SIG-M5 (cell line): ENCODE measurements at regions not wholly inside any gene's neighbourhood (a gene's known extent, or its start where the extent isn't known, plus 50 kb on each side); places are given as distances from the start of the nearest gene placed in this dataset.

Experiments used
- DNase-seq: peaks from one replicate; lab custom pipeline; 2025; lab: John Stamatoyannopoulos, UW

DNA sequence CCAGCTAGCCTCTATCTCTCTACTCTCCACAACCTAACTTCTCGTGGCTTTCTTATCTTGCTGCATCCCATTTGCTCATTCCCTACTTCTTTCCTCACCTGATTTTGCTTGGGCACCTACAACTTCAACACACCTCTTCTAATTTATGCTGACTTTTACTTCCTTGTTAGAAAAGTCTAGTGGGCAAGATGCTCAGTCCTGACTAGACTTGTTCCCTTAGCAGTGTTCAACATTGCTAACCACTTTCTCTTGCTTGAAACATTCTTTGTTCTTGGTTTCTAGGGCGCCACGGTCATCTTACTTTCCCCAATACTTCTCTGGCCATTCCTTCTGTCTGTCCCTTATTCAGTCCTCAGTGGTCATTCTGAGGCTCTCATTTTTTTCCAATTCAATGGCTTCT, 454.7 kb upstream of the CWC22 start:
- DNase-seq = no peak

DNA sequence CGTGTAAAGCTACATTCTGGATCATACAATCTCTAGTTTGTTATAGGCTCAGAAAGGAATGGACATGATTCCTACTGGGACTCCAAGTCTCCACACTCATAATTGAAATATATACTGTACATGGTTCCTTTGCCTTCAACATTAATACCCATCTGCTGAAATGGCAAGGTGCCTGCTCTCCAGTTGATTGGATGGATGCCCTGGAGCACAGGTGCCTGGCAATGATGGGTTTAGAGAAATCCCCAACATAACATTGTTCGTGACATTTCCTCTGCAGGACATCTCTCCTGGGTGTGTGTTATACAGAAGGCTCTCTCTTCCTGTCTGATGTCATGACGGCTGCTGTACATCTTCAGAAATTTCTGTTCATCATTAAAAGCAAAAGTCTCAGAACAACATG, 449.7 kb upstream of the CWC22 start:
- DNase-seq = no peak

DNA sequence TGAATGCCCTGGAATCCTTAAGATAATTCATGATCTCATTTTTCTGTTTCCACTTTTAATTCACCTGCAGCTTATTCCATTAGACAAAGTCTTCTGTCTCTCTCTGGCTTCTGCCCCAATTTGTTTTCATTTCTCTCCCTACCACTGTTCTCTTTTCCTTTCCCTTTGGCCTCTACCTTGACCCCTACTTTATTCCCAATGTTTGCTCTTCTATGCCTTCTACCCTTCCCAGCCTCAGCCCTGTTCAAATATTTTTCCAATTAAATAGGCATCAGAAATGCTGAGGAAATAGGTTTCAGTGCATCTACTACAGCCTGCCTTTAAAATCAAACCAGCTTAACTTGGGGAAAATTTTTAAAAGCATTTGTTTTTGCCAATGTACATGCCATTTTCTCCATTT, 443.7 kb upstream of the CWC22 start:
- DNase-seq = no peak

DNA sequence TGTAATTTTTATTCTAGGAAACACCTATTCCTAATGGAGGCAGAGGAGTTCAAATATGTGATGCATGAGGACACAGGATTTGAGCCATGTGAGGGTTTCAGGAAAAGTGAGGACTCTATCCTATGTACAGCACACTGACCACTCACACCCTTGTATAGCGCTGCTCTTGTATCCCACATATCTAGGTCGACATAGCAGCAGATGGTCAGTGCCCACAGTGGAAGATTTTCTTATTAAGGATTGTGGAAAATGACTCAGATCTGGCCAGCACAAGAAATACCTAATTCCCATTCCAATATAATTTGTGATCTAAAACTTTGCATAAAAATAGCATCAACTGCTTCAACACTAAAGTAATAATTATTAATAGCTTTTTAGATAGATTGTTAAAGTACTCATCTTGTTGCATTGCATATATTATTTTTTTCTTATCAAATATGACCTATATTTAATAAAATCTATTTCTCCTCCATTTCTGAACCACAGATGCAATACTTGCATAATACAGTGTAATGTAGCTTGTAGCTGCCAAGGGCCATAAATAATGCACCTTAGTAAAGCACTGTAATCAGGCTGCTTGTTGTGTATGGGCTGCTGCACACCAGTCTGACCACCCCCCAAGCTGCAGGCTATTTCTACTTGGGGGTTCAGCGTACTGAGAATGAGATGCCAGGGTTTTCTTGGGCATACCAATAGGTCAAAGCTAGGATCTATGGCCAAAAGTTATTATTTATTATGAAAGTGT, 442.2 kb upstream of the CWC22 start:
- DNase-seq = no peak

DNA sequence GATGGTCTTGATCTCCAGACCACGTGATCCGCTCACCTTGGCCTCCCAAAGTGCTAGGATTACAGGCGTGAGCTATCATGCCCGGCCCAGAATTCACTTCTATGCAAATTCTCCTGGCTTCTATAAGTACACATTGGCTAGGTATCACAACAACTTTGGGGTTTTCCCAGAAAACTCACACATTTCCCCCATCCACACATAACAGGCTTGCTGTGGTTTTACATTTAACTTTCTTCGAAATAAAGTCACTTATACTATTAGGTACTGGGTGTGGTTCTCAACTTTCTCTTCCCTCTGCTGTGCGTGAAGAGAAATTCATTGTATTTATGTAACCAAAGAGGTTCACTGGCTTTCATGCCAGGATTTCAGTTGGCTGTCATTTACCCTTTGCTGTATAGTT, 439.4 kb upstream of the CWC22 start:
- no peak for DNase-seq

DNA sequence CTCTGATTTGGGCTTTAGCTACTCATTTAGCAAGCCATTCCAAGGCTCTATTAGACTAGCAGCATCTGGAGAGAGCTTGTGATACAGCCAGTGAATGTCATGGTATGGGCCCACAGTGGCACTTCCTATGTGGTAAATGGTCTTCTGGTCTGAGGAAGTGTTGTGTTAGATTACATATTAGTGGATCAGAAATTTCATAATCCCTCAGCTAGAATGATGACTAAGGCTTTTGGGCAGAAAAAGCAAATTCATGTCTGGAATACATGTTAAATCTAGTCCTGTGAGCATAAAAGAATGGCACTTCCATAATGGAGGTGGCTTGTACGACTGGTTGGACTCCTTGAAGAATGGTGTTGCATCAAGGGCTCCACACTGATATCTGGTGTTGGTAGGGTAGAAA, 436.8 kb upstream of the CWC22 start:
- DNase-seq = peak; percentile 9

DNA sequence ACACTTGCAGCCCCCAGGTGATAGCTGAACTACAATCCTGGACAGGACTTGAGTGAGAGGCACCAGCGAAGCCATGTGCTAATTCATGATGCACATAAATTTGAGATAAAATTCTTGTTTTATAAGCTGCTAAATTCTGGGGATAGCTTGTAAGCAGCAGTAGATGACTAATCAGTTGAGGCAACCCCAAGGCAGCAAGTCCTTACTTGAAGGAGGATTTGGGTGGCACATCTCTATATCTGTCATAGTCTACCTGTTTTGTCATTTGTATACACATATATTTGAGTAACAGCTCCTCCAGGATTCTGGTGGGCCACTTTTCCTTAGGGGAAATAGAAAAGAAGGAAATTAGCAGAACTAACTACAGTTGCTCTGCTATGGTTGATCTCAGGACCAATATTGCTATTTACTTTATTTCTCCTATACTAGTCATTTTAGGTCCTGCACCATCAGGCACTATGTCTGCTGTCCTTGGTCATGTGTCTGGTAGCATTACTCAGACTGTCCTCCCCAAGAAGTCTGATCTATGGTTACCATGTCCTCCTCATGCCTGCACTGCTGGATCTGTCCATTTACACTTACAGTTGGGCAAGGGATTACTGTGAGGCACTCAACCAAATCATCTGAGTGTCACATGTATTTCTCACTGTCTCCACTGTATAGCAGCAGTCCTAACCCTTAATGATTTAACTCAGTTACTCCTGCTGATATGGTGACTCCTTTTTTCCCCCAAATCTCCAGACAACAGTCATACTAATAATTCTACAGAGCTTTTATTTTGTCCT, 436.0 kb upstream of the CWC22 start:
- no peak for DNase-seq

DNA sequence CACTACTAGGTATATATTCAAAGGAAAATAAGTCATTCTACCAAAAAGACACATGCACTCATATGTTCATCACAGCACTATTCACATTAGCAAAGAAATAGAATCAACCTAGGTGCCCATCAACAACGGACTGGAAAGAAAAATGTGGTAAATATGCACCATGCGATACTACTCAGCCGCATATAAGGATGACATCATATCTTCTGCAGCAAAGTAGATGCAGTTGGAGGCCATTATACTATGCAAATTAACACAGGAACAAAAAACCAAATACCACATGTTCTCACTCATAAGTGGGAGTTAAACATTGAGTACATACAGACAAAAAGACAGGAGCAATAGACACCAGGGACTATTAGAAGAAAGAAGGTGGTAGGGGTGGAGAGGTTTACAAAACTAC, 412.1 kb upstream of the CWC22 start:
- DNase-seq = no peak

DNA sequence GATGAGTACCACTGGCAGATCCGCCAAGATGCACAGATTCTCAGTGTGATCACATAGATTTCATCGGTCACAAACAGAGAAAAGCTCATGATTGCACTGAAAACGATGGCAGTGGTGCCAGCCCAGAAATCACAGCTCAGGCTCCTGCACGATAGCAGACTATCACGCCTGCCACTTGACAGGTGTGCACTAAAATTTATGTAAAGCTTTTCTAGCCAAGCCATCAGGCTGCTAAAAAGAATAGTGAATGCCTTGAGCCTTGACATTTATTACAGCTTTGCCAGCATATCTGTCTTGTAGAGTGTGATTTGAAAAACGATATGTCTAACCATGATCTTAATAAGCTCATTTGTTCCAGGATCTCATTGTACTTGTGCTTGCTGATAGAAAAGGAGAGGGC, 409.5 kb upstream of the CWC22 start:
- no peak for DNase-seq

DNA sequence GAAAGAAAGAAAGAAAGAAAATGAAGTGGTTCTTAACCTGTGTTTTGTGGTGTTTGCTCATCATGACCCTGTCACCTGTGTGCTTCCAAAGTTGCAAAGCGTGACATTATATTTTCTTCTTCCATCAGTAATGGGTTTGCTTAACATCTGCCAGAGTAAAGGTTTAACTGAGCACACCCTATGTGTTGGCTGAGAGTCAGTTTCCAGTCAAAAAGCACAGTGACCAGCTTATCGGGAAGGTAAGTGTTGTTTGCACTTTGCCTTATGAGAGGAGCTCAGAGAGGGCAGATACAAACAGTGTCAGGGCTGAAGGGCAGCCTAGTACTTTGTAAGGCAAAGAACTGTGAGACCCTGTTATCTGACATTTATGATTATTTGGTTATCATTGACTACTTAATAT, 406.2 kb upstream of the CWC22 start:
- no peak for DNase-seq

DNA sequence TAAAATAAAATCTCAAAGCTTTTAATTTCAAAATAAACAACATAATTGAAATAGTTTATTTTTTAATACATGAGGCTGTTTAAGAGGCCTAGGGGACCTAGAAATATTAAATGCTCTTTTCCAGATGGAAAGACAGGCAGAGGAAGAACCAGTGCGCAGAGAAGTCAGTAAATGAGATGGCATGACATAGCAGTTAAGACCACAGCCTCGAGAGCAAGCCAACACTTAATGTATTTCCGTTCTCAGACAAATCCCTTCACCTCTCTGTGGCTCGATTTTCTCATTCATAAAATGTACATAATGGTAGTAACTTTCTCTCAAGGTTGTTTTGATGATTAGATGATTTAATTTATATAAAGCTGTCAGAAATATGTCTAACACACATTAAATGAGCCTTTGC, 405.1 kb upstream of the CWC22 start:
- DNase-seq = no peak

DNA sequence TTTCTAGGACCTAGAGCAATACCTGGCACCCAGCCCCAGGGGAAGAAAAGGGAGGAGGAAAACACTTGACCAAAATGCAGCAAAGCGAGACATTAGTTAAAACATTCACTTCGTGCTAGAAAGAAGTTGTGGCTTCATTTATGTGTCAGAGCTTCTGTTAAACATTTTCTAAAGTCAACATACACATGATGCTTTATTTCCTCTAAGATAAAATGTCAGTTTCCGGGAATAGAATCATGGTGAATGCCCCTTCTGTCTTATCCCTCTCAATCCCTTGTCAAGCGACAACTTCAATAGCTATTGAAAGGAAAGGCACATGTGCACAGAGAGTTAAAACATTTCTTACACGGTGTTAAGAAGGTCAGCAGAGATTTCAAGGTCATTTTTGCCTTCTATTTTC, 404.6 kb upstream of the CWC22 start:
- no peak for DNase-seq

DNA sequence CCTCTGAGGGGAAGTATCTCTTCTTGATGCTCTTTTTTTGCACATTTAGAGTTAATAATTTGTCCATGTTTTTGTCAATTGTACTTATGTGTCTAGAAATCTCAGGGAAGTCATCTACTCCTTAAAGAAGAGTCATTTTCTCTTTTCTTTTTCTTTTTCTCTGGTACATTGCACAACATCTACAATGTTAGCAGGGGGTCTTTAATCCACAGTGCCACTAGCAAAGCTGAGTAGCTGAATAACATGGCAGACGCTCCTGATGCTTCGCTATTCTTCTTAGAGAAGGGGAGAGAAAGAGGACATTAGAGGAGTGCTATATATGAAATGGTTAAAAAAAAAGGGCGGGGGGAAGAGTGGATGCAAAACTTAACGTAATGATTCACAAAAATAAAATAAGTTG, 399.6 kb upstream of the CWC22 start:
- no peak for DNase-seq

DNA sequence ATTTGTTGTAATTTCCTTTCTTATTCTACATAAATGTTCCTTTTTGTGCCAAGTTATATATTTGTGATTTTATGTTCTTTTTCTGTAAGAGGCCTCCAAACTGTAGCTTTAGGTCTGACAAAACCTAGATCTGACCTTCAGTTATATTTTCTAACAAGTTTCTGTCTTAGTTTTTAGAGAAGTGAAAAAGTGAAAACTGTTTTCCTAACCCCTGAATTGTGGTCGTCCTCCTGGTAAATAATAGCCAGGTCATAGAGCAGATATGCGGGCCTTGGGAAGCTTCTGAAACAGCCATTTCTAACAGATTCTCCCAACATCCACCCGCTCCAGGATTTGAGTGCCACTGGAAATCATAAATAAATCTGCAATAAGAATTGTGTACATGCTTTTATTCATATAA, 398.4 kb upstream of the CWC22 start:
- no peak for DNase-seq

DNA sequence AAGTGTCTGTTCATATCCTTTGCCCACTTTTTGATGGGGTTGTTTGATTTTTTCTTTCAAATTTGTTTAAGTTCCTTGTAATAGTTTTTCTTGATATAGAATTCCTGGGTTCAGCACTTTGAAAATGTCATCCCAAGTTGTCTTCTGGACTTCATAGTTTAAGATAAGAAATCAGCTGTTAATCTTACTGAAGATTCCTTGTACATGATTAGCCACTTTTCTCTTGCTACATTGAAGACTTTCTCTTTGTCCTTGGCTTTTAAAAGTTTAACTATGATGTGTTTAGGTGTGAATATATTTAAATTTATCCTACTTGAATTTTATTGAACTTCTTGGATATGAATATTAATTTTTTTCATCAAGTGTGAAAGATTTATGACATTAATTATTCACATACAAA, 387.2 kb upstream of the CWC22 start:
- DNase-seq = no peak

DNA sequence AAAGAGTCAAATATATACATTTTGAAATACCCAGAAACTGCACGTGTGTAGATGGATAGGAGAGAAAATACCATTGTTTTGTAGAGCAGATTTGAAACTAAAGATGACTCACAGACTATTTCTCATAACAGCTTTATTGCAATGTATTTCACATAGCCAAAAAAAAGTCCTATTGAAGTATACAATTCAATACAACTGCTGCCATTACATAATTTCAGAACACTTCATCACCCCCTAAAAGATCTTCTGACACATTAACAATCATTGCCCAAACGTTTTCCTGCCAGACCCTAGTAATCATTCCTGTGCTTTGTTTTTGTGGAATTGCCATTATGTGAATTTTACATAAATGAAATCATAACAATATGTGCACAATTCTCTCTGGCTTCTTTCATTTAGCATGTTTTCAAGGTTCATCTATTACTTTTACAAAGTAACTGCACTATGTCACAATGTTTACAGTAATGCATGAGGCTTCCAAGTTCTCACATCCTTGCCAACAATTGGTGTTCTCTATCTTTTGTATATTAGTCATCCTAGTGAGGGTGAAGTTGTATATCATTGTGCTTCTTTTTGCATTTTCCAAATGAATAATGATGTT, 378.6 kb upstream of the CWC22 start:
- DNase-seq = no peak

DNA sequence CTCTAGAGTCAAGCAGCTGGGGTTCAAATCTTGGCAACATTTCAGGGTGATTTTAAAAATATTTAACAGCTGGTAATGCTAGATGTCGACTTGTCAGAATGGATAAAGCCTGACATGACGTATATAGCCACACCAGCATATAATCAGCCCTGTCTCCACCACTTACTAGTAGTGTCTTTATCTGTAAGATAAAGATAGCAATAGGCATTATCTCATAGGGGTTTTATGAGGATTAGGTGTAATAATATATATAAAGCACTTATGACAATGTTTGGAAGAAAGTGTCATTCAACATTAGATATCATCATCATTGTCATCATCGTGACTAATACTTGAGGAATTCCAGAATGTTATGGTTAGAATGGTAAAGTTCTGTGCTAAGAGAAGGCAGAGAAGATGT, 369.0 kb upstream of the CWC22 start:
- no peak for DNase-seq

DNA sequence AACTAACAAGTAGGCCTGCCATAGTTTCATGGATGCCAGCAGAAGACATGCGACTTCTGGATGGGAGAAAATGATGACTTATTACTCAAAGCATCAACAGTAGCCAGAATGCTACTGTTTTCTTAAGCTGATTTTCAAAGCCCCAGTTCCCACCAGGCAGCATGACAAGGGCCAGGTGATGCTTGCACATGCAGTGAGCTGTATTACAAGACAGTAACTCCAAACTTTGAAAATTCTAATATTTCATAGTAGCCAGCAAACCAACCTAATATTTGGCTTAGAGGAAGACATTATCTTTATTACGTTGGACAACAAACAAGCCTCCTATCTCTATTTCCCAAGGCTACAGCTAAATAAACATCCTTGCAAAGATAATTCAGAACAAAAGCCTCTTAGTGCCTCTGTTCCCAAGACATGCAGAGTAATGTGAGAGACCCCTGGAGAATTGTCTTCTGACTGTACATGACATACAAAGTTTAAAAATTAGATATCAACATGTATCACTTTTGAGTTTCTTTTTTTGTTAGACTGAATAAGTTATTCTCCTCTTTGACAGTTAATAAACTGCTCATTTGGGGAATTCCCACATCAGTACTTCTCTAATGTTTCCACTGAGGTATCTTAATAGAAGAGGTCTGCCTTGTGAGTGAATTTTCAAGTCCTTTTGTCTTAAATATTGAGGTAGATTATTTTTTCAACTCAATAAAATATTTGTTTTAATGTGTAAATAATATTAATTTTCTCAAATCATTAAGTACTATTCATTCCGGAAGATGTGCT, 367.6 kb upstream of the CWC22 start:
- no peak for DNase-seq

DNA sequence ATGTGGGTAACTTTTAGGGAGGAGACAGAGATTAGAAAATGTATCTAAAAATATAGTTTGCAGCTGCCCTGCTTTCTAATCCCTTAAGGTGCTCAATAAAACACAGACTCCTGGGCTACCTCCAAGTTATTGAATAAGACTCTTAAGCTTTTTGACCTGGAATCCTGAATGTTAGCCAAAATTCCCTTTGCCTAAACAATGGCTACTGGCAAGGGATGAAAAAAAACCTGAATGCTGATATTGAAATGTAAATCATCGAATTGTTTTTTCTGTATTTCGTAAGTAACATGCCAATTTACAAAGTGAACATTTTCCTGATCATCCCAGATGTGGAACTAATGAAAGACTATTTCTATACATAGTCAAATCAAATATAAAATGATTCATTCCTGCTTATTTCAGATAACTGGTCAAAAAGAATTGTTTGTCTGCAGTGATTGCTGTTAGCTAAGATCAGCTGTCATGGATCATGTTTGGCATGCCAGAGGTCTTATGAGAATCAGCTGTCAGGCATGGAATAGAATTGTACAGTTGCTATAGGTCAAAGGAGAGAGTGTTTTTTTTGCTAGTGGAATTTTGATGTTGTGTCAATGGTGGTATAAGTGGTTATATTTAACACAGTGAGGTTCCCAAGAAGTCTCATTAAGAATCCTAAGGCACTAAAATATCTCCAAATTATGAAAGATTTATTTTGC, 363.6 kb upstream of the CWC22 start:
- DNase-seq = no peak

DNA sequence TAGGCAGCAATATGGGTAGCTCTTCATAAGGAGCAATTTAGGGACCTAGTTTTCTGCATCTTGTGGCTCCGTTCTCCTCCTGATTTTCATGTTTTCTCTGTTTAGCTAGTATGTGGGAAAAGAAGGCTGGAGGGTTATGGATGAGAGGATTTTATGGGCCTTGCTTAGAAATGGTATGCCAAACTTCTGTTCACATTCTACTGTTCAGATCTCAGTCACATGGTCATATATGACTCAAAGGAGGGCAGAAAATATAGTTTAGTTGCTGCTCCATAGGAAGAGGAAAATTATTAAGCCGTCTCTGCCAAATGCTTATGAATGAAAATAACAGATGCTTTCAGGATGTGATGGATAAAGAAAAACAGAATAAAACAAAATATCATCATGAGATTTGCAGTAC, 361.8 kb upstream of the CWC22 start:
- DNase-seq = no peak

DNA sequence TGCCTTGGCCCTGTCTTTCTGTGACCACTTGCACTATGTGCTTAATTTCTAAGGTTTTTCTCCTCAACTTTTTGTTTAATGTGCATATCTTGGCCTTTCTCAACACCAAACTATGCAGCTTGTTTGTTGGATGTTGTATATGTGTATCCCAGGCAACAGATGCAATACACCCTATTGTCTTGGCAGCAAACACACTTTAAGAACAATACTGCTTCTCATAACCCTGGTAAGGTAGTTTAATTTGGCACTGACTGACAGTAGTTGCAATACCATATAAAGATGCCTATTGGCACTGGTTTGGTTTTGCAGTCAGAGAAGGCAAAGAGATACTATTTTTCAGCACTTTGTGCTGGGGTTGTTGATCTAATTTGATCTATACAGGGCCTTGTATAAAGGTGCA, 360.7 kb upstream of the CWC22 start:
- no peak for DNase-seq

DNA sequence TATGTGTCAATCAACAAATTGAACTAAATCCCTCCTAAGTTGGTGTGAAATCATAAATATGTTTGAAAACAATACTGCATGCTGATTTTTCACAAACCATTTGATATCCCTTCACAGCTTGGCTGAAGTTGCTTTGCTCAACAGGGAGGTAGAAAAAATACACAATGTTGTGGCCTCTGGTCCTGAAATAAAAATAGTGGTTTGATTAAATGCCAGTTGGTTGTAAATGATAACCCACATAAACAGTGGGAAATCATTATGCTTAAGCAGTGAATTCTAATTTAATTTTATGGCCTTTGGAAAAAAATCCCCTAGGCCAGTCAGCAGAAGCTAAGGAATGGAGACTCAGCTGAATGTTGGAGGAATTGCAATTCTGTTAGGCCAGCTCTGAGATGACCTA, 359.4 kb upstream of the CWC22 start:
- DNase-seq = no peak
